ENCODE measurements at regions not wholly inside any gene's neighbourhood (a gene's known extent, or its start where the extent isn't known, plus 50 kb on each side); places are given as distances from the start of the nearest gene placed in this dataset.

- no peak for DNase-seq
Observed at GRCh38 chr2:194176134-194176533, 1480.9 kb upstream of the SLC39A10 start.

GRCh38 chr2:194166818-194167217 lies 1490.2 kb upstream of the SLC39A10 start:
- DNase-seq: no peak

GRCh38 chr2:194155431-194155830 lies 1501.6 kb upstream of the SLC39A10 start:
- no peak for DNase-seq

- DNase-seq: no peak
Observed at GRCh38 chr2:194151231-194151630, 1505.8 kb upstream of the SLC39A10 start.

- no peak for DNase-seq
Observed at GRCh38 chr2:194135463-194135862, 1521.6 kb upstream of the SLC39A10 start.

- no peak for DNase-seq
Observed at GRCh38 chr2:194128810-194129209, 1528.2 kb upstream of the SLC39A10 start.

- no peak for DNase-seq
Observed at GRCh38 chr2:194126418-194126817, 1530.6 kb upstream of the SLC39A10 start.

GRCh38 chr2:194116861-194117260 lies 1540.2 kb upstream of the SLC39A10 start:
- no peak for DNase-seq

GRCh38 chr2:194105358-194105757 lies 1551.7 kb upstream of the SLC39A10 start:
- no peak for DNase-seq

- DNase-seq: no peak
Observed at GRCh38 chr2:194104687-194105086, 1552.3 kb upstream of the SLC39A10 start.

- no peak for DNase-seq
Observed at GRCh38 chr2:194103941-194104659, 1552.9 kb upstream of the SLC39A10 start.

GRCh38 chr2:194102546-194102945 lies 1554.5 kb upstream of the SLC39A10 start:
- no peak for DNase-seq

- no peak for DNase-seq
Observed at GRCh38 chr2:194100201-194100600, 1556.8 kb upstream of the SLC39A10 start.

GRCh38 chr2:194096402-194096801 lies 1560.6 kb upstream of the SLC39A10 start:
- no peak for DNase-seq

GRCh38 chr2:194095359-194095758 lies 1561.7 kb upstream of the SLC39A10 start:
- DNase-seq: no peak

- no peak for DNase-seq
Observed at GRCh38 chr2:194090251-194090905, 1566.6 kb upstream of the SLC39A10 start.

- DNase-seq: peak; percentile 56
Observed at GRCh38 chr2:194087089-194087958, 1569.7 kb upstream of the SLC39A10 start.

- no peak for DNase-seq
Observed at GRCh38 chr2:194086129-194086528, 1570.9 kb upstream of the SLC39A10 start.

- no peak for DNase-seq
Observed at GRCh38 chr2:194079989-194080388, 1577.0 kb upstream of the SLC39A10 start.

- DNase-seq: no peak
Observed at GRCh38 chr2:194077366-194077765, 1579.7 kb upstream of the SLC39A10 start.

- DNase-seq: no peak
Observed at GRCh38 chr2:194062401-194062800, 1594.6 kb upstream of the SLC39A10 start.

GRCh38 chr2:194060269-194060668 lies 1596.8 kb upstream of the SLC39A10 start:
- DNase-seq: no peak

- DNase-seq: no peak
Observed at GRCh38 chr2:194054313-194054712, 1602.7 kb upstream of the SLC39A10 start.

GRCh38 chr2:194044321-194044720 lies 1612.7 kb upstream of the SLC39A10 start:
- DNase-seq: no peak

All from NCI-H1694 treated with DMSO at 0.1 percent for 48 hours (cell line).